Neural progenitor cell (in vitro differentiated cells): ENCODE measurements at regions not wholly inside any gene's neighbourhood (a gene's known extent, or its start where the extent isn't known, plus 50 kb on each side); places are given as distances from the start of the nearest gene placed in this dataset.

Source experiments
- CTCF ChIP-seq: fragments of 200-600 bp; sonication (generic); IDR thresholded peaks from 2 replicates; pipeline ENCODE4 v1.5.1; 2017; ENCODE audit warnings: antibody characterized with exemption, mild to moderate bottlenecking
- EZH2 ChIP-seq: fragments of 200-600 bp; sonication (generic); IDR thresholded peaks from 2 replicates; pipeline ENCODE4 v1.6.1; 2017; ENCODE audit warnings: antibody characterized with exemption, mild to moderate bottlenecking, moderate library complexity
- EZH2phosphoT487 ChIP-seq: fragments of 200-600 bp; sonication (generic); IDR thresholded peaks from 2 replicates; pipeline ENCODE4 v1.6.1; 2017; ENCODE audit warnings: antibody characterized with exemption

DNA sequence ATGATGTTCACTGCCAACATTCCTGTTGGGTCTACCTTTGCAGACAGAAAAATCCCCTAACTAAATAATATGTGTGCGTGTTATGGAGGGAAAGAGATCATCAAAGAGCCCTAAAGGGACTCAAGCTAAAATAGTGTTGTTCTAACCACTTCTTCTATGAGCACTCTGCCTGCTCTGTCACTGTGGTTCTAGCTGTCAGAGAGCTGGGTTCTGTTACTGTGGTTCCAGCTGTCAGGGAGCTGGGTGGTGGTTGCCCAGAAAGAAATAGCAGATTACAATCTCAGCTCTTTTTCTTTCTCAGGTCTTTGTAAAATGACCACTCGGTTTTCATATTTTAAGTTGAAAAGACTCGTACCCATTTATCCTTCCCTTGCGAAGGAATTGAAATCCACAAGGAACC lies 176.3 kb downstream of the HS3ST3A1 start:
- no peak for TF ChIP-seq CTCF
- TF ChIP-seq EZH2: no peak
- TF ChIP-seq EZH2phosphoT487: no peak
